Upper lobe of left lung (tissue), 6 donors: ENCODE measurements at regions not wholly inside any gene's neighbourhood (a gene's known extent, or its start where the extent isn't known, plus 50 kb on each side); places are given as distances from the start of the nearest gene placed in this dataset.

Experiments
- ATAC-seq, 2 donors: fragments of 200-7000 bp; cut with Tn5 transposase; one replicate each; pipeline ENCODE4 v1.9.1; 2022; ENCODE audit warnings: mild to moderate bottlenecking in 2 of 2, moderate library complexity in 2 of 2; ENCODE audit not compliant: low FRiP score in 2 of 2
- DNase-seq, 2 donors: peaks; one replicate each; pipeline ENCODE4 v3.0.0-alpha.2; 2019 to 2020
- H3K27ac ChIP-seq, 4 donors: fragments of 200-600 bp; sonication (generic); one replicate each; pipeline ENCODE4 v1.5.1; 2016 to 2019
- H3K27me3 ChIP-seq, 4 donors: fragments of 200-600 bp; sonication (generic); one replicate each; pipeline ENCODE4 v1.5.1; 2017 to 2019
- H3K36me3 ChIP-seq, 4 donors: fragments of 200-600 bp; sonication (generic); one replicate each; pipeline ENCODE4 v1.5.1; 2016 to 2019
- H3K4me1 ChIP-seq, 4 donors: fragments of 200-600 bp; sonication (generic); one replicate each; pipeline ENCODE4 v1.5.1; 2018 to 2019
- H3K4me3 ChIP-seq, 4 donors: fragments of 200-600 bp; sonication (generic); one replicate each; pipeline ENCODE4 v1.5.1; 2017 to 2019; ENCODE audit warnings: mild to moderate bottlenecking in 2 of 4, moderate library complexity in 1 of 4
- H3K9me3 ChIP-seq, 4 donors: fragments of 200-600 bp; sonication (generic); one replicate each; pipeline ENCODE4 v1.5.1; 2018 to 2019
- CTCF ChIP-seq, 6 experiments: fragments of 450-650 bp in 4 of 6; fragments of 200-600 bp in 2 of 6; sonication (generic) in 2 of 6; IDR thresholded peaks; one replicate each; pipeline ENCODE4 v1.5.1; 2016 to 2019; ENCODE audit warnings: antibody characterized with exemption in 6 of 6
- EP300 ChIP-seq, 4 donors: sonication (generic); formaldehyde crosslinking; IDR thresholded peaks; one replicate each; pipeline ENCODE4 v1.5.1; 2017; ENCODE audit warnings: antibody characterized with exemption in 4 of 4, control low read depth in 2 of 4
- POLR2A ChIP-seq, 4 donors: fragments of 450-650 bp; IDR thresholded peaks; one replicate each; pipeline ENCODE4 v1.5.1; 2016 to 2017; ENCODE audit warnings: antibody characterized with exemption in 4 of 4, mild to moderate bottlenecking in 2 of 4
- POLR2AphosphoS5 ChIP-seq, 2 donors: sonication (generic); formaldehyde crosslinking; IDR thresholded peaks; one replicate each; pipeline ENCODE4 v1.5.1; 2017; ENCODE audit warnings: antibody characterized with exemption in 2 of 2
- WGBS, 2 donors: methylation state at CpG; one replicate each; pipeline ENCODE4 v1.1.5; 2017 to 2018; 5-methylcytosine and 5-hydroxymethylcytosine counted together
- donor health status: DM: no; HTN: no; CAD: no; lungs with moderate emphysema.
- donor health status: DM: no; HTN: yes; CAD: no; lungs with severe emphysema.

DNA sequence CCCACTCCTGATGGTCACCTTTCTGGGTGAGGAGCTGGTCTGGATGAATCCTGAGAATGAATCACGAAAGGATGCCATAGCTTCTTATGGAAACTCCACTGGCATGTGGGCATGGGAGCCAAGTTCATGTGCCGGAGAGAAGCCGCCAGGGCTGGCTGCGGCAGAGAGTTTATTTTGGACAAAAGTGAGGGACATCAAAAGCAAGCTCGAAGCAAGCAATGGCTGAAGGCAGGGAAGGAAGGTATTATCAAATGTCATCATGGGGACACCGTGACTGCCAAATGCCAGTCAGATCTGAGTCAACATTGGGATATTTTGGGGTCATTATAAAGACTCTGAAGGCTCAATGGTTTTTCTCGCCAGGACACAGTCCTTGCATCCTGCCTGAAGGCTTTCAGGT is 249.1 kb downstream of the QKI start:
- Histone ChIP-seq H3K27me3 (no peaks in the 10 kb centered on the region), H3K9me3 (no peaks in the 10 kb centered on the region), H3K36me3 (no peaks in the 10 kb centered on the region), H3K4me1 (peaks cover 0 to 16% (median 12%) of the 10 kb centered on the region in 4 donors), H3K4me3 (no peak overlapping the region), H3K27ac (no peak overlapping the region)
- ATAC-seq (no peak), DNase-seq (no peak)
- WGBS, 2 donors = 80 to 81% methylated on average over 7 of the region's 7 CpGs
- TF ChIP-seq POLR2AphosphoS5 (IDR thresholded peaks at IDR 0.05) (no peak), CTCF (IDR thresholded peaks at IDR 0.05) (no peak), POLR2A (IDR thresholded peaks at IDR 0.05) (no peak), EP300 (IDR thresholded peaks at IDR 0.05) (no peak)

GRCh38 chr6:163662604-163663225 is 248.2 kb downstream of the QKI start:
- ATAC-seq (no peak), DNase-seq (no peak)
- H3K27ac ChIP-seq = no peak overlapping the region
- no peak overlapping the region for H3K4me3 ChIP-seq
- TF ChIP-seq POLR2A (IDR thresholded peaks at IDR 0.05) (no peak), CTCF (IDR thresholded peaks at IDR 0.05) (no peak), EP300 (IDR thresholded peaks at IDR 0.05) (no peak), POLR2AphosphoS5 (IDR thresholded peaks at IDR 0.05) (no peak)
- no peaks in the 10 kb centered on the region for H3K36me3 ChIP-seq
- 95 to 97% methylated on average over 14 to 16 of the region's 16 CpGs for WGBS, 2 donors
- no peaks in the 10 kb centered on the region for H3K9me3 ChIP-seq
- peaks cover 0 to 13% (median 10%) of the 10 kb centered on the region in 4 donors for H3K4me1 ChIP-seq
- no peaks in the 10 kb centered on the region for H3K27me3 ChIP-seq

DNA sequence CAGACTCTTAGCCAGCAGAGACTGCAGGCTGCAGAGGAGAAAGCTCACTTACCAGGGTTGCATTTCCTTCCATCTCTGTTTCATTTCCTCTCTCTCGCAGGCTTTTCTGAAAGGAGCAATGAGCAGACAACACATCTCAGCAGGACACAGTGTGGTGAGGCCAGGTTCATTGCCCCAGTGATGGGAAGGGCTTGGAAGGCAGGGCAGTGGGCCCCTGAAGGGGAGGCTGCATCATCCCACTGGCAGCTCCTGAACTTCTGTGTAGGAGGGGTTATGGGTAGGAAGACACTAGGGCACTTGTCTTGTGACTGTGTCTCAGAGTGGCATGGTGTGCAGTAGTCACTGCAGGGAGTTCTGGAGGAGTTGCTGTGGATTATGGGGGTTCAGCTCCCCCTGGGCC is 246.8 kb downstream of the QKI start:
- 33 to 58% methylated on average over 1 of the region's 1 CpG for WGBS, 2 donors
- ATAC-seq = peak in 1 of 2 donors; percentile 68
- no peak overlapping the region for H3K4me3 ChIP-seq
- no peaks in the 10 kb centered on the region for H3K9me3 ChIP-seq
- no peaks in the 10 kb centered on the region for H3K27me3 ChIP-seq
- no peaks in the 10 kb centered on the region for H3K36me3 ChIP-seq
- peak in 1 of 2 donors; percentile 34 for DNase-seq
- TF ChIP-seq POLR2A (IDR thresholded peaks at IDR 0.05) = no peak
- no peak for TF ChIP-seq POLR2AphosphoS5 (IDR thresholded peaks at IDR 0.05)
- TF ChIP-seq CTCF (IDR thresholded peaks at IDR 0.05) = no peak
- no peak for TF ChIP-seq EP300 (IDR thresholded peaks at IDR 0.05)
- no peak overlapping the region for H3K27ac ChIP-seq
- peaks cover 0 to 6% (median 2%) of the 10 kb centered on the region in 4 donors for H3K4me1 ChIP-seq

DNA sequence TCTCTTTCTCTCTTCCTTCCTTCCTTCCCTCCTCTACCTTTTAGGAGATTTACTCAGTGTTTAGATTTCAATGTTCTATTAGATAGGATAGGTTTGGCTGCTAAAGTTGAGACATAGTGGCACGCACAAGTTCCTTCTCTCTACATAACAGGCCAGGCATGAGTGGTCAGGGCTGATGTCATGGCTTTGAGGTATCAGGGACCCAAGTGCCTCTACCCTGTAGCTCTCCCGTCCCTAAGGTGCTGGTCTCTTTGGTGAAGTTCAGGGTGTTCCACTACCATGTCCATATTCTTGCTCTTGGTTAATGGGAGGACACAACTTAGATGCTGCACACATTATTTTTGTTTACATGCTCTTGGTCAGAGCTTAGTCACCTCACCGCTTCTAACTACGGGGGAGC is 245.3 kb downstream of the QKI start:
- DNase-seq = no peak
- no peak for ATAC-seq
- peaks cover 0 to 6% (median 2%) of the 10 kb centered on the region in 4 donors for H3K4me1 ChIP-seq
- H3K27me3 ChIP-seq = no peaks in the 10 kb centered on the region
- no peaks in the 10 kb centered on the region for H3K36me3 ChIP-seq
- H3K27ac ChIP-seq = no peak overlapping the region
- no peaks in the 10 kb centered on the region for H3K9me3 ChIP-seq
- H3K4me3 ChIP-seq = no peak overlapping the region
- WGBS, 2 donors = 87% methylated on average over 4 of the region's 4 CpGs
- TF ChIP-seq POLR2A (IDR thresholded peaks at IDR 0.05) = no peak
- no peak for TF ChIP-seq CTCF (IDR thresholded peaks at IDR 0.05)
- no peak for TF ChIP-seq POLR2AphosphoS5 (IDR thresholded peaks at IDR 0.05)
- no peak for TF ChIP-seq EP300 (IDR thresholded peaks at IDR 0.05)
